ENCODE measurements at regions not wholly inside any gene's neighbourhood (a gene's known extent, or its start where the extent isn't known, plus 50 kb on each side); places are given as distances from the start of the nearest gene placed in this dataset.

DNA sequence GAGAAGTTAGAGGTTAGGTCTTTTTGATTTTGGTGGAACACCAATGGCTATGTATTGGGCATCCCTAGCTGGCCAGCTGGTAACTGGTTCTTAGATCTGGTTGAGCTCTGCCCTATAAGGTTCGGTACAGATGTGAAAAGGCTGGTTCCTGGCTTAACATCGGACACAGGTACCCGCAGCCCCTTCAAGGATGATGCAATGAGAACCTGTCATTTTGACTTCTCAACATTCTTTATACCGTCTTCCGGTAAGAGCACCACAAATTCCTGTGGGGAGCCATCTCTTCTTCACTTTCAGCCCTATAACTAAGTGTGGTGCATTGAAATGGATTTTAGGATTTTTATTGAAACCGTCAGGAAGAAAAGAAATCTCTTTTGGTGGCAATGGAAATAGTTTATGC lies 222.8 kb downstream of the ADAMTS9 start:
- H3K9me3 Mint-ChIP-seq: no peaks in the 10 kb centered on the region
- peaks cover 8% of the 10 kb centered on the region for H3K4me1 Mint-ChIP-seq
- H3K36me3 Mint-ChIP-seq: no peaks in the 10 kb centered on the region
- POLR2A ChIA-PET: no interaction called here
- no peak for ATAC-seq (ENCODE audit: low read depth)
- H3K27me3 Mint-ChIP-seq: peaks cover 2% of the 10 kb centered on the region
- DNase-seq: no peak
- no peak overlapping the region for H3K4me3 Mint-ChIP-seq
- no peak overlapping the region for H3K27ac Mint-ChIP-seq

DNA sequence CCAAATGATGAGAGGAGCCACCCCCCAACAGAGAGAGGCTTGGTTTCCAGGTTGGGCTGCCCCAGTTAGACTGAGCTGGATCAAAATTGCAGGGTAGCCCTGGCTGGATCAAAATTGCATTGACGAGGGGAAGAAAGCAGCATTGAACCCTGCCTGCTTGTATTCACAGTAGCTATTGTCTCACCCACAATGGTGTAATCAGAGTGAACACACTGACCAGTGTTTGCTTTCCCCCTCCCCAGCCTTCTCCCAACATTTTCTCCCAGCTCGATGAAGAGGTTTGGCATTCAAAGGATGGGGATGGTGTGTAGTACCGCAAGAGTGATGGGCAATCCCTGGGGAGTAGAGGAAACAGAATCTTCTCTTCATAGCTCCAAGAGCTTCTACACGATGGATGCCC lies 223.8 kb downstream of the ADAMTS9 start:
- peaks cover 8% of the 10 kb centered on the region for H3K4me1 Mint-ChIP-seq
- ATAC-seq (ENCODE audit: low read depth): no peak
- H3K9me3 Mint-ChIP-seq: no peaks in the 10 kb centered on the region
- no peak for DNase-seq
- no peak overlapping the region for H3K4me3 Mint-ChIP-seq
- no peaks in the 10 kb centered on the region for H3K27me3 Mint-ChIP-seq
- no peak overlapping the region for H3K27ac Mint-ChIP-seq
- POLR2A ChIA-PET: no interaction called here
- no peaks in the 10 kb centered on the region for H3K36me3 Mint-ChIP-seq

DNA sequence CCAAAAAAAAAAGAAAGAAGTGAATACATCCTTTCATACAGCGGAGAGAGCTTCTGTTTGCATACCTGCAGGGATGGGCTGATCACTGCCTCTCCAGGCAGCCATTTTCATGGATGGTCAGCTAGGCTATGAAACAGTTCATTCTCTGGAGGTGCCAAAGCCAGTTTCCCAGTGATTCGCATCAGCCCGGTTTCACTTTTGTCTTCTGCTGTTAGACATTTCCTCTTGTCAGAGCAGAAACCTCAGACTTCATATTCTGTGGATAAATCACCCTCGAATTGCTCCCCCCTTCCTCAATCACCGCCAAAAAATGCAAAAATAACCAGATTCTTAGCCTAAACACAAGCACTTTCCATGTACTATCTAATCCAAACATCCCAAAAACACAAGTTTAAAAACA lies 225.6 kb downstream of the ADAMTS9 start:
- Mint-ChIP-seq H3K4me3 (peak overlapping the region; percentile 54), H3K27ac (peak overlapping the region; percentile 60), H3K36me3 (no peaks in the 10 kb centered on the region), H3K4me1 (peaks cover 2% of the 10 kb centered on the region), H3K27me3 (no peaks in the 10 kb centered on the region), H3K9me3 (no peaks in the 10 kb centered on the region)
- DNase-seq (no peak), ATAC-seq (ENCODE audit: low read depth) (no peak)
- POLR2A ChIA-PET: no interaction called here

DNA sequence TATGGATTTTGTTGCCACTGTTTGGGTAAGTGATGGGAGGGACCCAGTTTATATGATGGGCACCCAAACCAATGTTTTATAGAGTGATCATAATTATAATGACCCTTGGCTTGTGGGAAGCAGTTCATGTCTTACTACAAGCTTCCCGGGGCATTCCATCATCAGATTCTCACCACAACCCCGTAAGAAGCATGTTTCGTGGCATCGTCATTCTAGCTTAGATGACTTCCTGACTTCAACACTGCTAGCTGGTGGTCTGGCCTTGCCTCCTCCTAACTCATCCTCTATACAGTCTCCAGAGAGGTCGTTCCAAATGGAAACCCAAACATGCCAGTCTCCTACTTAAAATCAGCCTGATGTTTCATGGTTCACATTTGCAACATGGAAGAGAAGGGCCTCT lies 226.9 kb downstream of the ADAMTS9 start:
- H3K4me3 Mint-ChIP-seq: no peak overlapping the region
- H3K36me3 Mint-ChIP-seq: no peaks in the 10 kb centered on the region
- H3K27ac Mint-ChIP-seq: no peak overlapping the region
- H3K4me1 Mint-ChIP-seq: peaks cover 2% of the 10 kb centered on the region
- peaks cover 6% of the 10 kb centered on the region for H3K27me3 Mint-ChIP-seq
- ATAC-seq (ENCODE audit: low read depth) (no peak), DNase-seq (no peak)
- POLR2A ChIA-PET: no interaction called here
- no peaks in the 10 kb centered on the region for H3K9me3 Mint-ChIP-seq

DNA sequence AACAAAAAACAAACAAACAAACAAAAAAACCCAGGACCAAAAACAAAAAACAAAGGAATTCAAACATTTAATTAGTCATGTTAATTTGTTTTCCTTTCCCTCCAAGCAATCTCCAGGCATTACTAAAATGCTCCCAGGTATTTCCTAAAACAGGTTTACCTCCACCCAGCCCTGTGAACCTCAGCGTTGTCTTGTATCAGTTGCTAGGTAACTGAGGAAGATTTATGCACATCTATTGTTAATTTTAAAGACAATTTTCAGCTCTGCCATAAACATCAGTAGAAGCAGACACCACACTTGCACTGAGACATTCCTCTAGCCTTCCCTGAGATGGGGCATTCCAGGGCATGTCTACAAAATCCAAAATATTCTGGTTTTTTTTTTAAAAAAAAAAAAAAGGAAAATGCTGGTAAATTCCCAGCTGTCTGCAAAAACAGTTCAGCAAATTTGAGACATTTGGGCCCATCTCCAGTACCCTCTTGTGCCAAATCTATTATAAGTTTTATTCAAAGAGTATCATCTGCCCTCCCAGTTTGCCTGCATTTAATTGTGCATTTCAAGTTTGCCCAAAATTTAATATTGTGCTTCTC lies 227.6 kb downstream of the ADAMTS9 start:
- Mint-ChIP-seq H3K4me3 (no peak overlapping the region), H3K36me3 (no peaks in the 10 kb centered on the region), H3K9me3 (no peaks in the 10 kb centered on the region), H3K4me1 (peaks cover 2% of the 10 kb centered on the region), H3K27ac (no peak overlapping the region), H3K27me3 (peaks cover 6% of the 10 kb centered on the region)
- DNase-seq (no peak), ATAC-seq (ENCODE audit: low read depth) (no peak)
- POLR2A ChIA-PET: no interaction called here

DNA sequence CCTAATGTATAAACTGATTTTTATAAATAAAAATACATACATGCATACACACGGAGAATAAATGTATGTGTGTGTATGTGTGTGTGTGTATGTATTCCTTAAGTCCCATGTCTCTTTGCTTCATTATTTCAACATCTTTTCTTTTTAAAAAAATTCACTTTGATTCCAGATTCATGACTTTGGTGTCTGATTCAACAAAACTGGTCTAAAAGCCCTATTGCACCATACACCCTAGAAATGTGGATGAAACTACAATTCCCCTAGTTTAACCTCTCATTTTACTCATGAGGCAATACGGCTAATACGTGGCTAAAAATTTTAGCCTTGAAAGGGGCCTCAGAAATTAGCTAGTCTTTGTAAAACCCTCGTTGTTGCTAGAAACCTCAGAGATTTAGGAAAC lies 228.1 kb downstream of the ADAMTS9 start:
- H3K27me3 Mint-ChIP-seq: peaks cover 6% of the 10 kb centered on the region
- POLR2A ChIA-PET: no interaction called here
- H3K36me3 Mint-ChIP-seq: no peaks in the 10 kb centered on the region
- H3K4me3 Mint-ChIP-seq: no peak overlapping the region
- peaks cover 2% of the 10 kb centered on the region for H3K4me1 Mint-ChIP-seq
- no peak for DNase-seq
- H3K9me3 Mint-ChIP-seq: no peaks in the 10 kb centered on the region
- no peak overlapping the region for H3K27ac Mint-ChIP-seq
- ATAC-seq (ENCODE audit: low read depth): no peak

DNA sequence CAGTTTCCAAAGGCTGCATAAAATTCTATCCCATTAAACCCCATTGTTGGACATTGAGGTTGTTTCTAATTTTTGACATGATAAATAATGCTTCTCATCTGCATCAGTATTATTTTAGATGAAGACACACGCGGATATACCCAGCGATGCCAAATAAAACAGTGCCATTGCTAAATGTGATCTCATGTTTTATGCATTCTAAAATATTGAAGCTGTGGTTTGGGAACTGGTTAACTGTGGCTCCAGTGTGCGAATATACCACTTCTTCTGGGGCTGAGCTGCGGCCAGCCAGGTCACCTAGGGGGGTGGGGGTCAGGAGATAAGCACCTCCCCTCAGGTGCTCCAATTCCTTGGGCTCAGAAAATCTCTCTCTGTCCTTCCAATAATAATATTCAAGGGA lies 230.0 kb downstream of the ADAMTS9 start:
- H3K36me3 Mint-ChIP-seq: no peaks in the 10 kb centered on the region
- no peak for ATAC-seq (ENCODE audit: low read depth)
- POLR2A ChIA-PET: no interaction called here
- peaks cover 2% of the 10 kb centered on the region for H3K4me1 Mint-ChIP-seq
- H3K4me3 Mint-ChIP-seq: no peak overlapping the region
- peaks cover 9% of the 10 kb centered on the region for H3K27me3 Mint-ChIP-seq
- DNase-seq: no peak
- H3K27ac Mint-ChIP-seq: no peak overlapping the region
- no peaks in the 10 kb centered on the region for H3K9me3 Mint-ChIP-seq

DNA sequence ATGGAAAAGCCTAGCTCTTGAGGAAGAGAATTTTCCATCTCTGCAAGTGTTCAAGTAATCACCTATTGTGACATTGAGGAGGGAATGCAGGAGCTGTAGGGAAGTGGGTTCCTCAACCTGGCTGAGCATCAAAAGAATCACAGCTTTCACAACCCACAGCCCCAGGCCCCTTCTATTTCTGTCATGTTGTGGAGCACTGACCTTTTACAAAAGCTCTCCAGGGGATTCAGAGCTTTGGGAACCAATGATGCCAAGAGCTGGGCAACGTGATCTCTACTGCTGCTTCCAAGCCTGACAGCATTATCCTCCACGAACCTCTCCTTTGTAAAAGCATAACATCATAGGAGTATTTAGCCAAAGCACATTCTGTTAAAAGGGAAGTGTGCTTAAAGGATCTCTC lies 231.1 kb downstream of the ADAMTS9 start:
- POLR2A ChIA-PET: no interaction called here
- Mint-ChIP-seq H3K4me3 (no peak overlapping the region), H3K9me3 (no peaks in the 10 kb centered on the region), H3K36me3 (no peaks in the 10 kb centered on the region), H3K4me1 (no peaks in the 10 kb centered on the region), H3K27ac (no peak overlapping the region), H3K27me3 (peaks cover 9% of the 10 kb centered on the region)
- DNase-seq (no peak), ATAC-seq (ENCODE audit: low read depth) (no peak)

DNA sequence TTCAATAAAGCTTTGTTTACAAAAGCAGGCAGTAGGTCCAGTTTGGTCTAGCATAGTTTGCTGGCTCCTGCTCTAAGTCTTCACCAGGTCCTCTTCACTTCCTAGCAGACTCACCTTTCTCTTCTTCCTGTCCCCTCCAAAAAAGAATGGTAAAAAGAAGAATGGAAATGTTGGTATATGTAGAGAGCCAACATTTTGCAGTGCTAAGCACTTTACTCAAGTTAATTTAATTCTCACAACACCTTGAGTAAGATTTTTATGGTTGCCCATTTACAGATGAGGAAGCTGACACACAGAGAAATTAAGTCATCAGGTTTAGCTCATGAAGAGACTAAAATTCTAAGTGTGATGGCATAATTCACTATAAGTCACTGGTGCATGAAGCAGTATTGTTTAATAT lies 230.1 kb upstream of the PRICKLE2 start:
- Mint-ChIP-seq H3K27ac (no peak overlapping the region), H3K4me1 (no peaks in the 10 kb centered on the region), H3K4me3 (no peak overlapping the region), H3K36me3 (no peaks in the 10 kb centered on the region), H3K27me3 (peaks cover 16% of the 10 kb centered on the region), H3K9me3 (no peaks in the 10 kb centered on the region)
- POLR2A ChIA-PET: no interaction called here
- DNase-seq (no peak), ATAC-seq (ENCODE audit: low read depth) (no peak)

DNA sequence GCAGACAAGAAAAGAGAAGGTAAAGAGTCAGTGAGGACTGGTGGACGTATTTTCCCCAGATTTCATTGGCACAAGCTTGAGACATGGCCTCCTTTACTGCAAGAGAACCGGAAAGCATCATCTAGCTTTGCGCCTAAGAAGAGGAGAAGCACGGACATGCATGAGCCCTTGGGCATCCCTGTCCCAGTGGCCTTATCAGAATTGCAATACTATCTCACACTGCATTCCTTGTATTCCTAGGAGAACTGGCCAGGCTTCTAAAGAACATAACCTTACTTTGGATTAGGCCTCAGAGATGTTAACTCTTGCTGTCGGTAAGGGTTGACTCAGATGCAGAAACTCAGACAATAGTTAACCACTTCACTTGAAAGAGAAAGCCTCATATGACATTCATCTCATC lies 229.5 kb upstream of the PRICKLE2 start:
- POLR2A ChIA-PET: no interaction called here
- no peak for DNase-seq
- Mint-ChIP-seq H3K4me3 (no peak overlapping the region), H3K27me3 (peaks cover 17% of the 10 kb centered on the region), H3K4me1 (no peaks in the 10 kb centered on the region), H3K36me3 (no peaks in the 10 kb centered on the region), H3K27ac (no peak overlapping the region), H3K9me3 (no peaks in the 10 kb centered on the region)
- no peak for ATAC-seq (ENCODE audit: low read depth)

DNA sequence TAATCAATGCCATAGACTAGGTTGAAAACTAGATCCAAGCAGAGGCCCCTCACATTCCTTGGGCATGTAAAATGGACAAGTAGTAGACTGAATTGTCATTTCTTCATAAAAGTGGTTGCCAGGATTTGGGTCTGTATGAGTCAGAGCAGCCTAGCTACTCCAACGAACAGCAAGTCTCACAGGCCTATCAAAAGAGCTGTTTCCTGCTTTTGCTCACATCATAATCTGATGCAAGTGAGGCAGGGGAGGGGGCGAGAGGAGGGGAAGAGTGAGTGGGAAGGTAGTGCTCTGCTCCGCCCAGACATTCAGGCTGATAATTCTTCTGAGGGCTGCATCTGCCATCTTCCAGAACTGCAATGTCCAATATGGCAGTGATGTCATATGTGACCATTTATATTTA lies 228.9 kb upstream of the PRICKLE2 start:
- H3K36me3 Mint-ChIP-seq: no peaks in the 10 kb centered on the region
- no peaks in the 10 kb centered on the region for H3K9me3 Mint-ChIP-seq
- ATAC-seq (ENCODE audit: low read depth): no peak
- no peak overlapping the region for H3K4me3 Mint-ChIP-seq
- no peak for DNase-seq
- no peaks in the 10 kb centered on the region for H3K4me1 Mint-ChIP-seq
- POLR2A ChIA-PET: no interaction called here
- H3K27ac Mint-ChIP-seq: no peak overlapping the region
- H3K27me3 Mint-ChIP-seq: peaks cover 18% of the 10 kb centered on the region

DNA sequence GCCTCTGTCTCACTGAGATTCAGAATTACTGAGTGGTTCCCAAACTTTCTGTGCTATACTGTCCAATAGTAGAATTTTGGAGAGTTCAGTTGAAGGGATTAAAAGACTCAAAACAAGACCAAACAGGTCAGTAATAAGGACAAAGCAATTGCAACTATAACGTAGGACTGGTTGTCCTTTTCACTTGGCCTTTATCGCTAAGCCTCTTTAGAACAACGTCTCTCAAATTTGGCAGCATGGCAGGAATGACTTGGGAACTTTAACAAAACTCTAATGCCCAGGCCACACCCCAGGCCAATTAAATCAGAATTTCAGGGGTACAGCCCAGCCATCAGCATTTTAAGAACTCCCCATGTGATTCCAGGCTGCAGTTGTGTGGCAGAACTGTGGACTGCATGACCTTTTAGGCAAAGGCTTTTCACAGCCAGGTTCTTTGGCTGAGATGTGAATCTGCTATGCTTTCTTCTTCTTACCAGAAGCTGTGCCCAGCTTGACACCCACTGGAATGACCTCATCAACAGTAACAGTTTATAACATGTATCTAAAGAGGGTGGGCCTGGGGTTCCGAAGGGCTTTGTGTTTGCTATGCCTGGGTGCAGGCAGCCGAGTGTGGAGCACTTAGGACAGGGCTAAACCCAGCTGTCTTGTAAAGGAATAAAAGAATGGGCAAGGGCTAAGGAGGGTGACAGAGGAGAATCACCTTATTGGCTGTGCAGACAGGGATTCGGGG lies 226.2 kb upstream of the PRICKLE2 start:
- H3K9me3 Mint-ChIP-seq: no peaks in the 10 kb centered on the region
- no peaks in the 10 kb centered on the region for H3K36me3 Mint-ChIP-seq
- POLR2A ChIA-PET: no interaction called here
- no peak overlapping the region for H3K27ac Mint-ChIP-seq
- no peak overlapping the region for H3K4me3 Mint-ChIP-seq
- H3K27me3 Mint-ChIP-seq: peaks cover 36% of the 10 kb centered on the region
- H3K4me1 Mint-ChIP-seq: no peaks in the 10 kb centered on the region
- no peak for DNase-seq
- ATAC-seq (ENCODE audit: low read depth): no peak

DNA sequence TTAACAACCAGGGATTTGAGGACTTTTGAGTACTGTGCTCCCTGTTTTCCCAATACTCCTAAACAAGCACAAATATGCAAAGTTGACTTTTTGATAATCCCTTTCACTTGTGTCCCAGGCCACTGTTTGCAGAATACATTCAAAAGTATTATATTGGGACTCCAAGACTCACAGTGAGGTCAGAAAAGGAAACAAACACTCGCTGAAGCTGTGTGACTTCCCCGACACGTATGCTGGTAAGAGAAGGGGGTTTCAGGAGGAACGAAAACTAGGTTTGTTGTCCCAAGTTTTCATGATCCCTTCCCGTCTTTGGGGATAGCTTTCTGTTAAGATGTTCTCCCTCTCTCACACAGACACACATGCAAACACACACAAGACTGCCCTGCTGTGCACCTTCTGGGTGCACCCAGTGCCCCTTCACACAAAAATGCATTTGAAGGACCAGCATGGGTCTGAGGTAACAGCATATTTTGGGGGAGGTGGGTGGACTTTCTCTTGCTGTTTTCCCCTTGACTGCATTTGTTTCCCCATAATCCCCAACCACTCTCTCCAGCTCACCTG lies 225.2 kb upstream of the PRICKLE2 start:
- H3K36me3 Mint-ChIP-seq: no peaks in the 10 kb centered on the region
- H3K9me3 Mint-ChIP-seq: no peaks in the 10 kb centered on the region
- DNase-seq: no peak
- H3K4me1 Mint-ChIP-seq: no peaks in the 10 kb centered on the region
- H3K27ac Mint-ChIP-seq: no peak overlapping the region
- ATAC-seq (ENCODE audit: low read depth): no peak
- H3K4me3 Mint-ChIP-seq: no peak overlapping the region
- POLR2A ChIA-PET: no interaction called here
- H3K27me3 Mint-ChIP-seq: peaks cover 45% of the 10 kb centered on the region

DNA sequence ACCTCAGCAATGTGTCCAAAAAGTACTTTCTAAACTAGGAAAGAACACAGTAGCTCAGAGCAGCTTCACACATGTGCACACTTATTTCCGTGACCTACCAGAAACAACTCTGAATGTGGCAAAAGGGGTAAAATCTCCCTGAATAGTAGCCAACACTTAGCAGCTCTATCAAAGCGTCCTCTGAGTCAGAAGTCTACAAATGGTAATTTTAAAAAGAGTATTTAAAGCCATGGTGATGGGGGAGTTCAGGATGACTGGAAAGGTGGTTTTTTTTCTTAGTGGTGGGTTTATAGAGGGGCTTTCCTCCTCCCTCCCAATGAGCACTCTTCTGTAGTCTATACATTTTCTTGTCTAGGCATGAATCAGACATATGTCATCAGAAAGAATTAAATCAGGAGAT lies 223.8 kb upstream of the PRICKLE2 start:
- peaks cover 53% of the 10 kb centered on the region for H3K27me3 Mint-ChIP-seq
- H3K9me3 Mint-ChIP-seq: no peaks in the 10 kb centered on the region
- no peak overlapping the region for H3K4me3 Mint-ChIP-seq
- POLR2A ChIA-PET: no interaction called here
- no peak for ATAC-seq (ENCODE audit: low read depth)
- no peak overlapping the region for H3K27ac Mint-ChIP-seq
- H3K36me3 Mint-ChIP-seq: no peaks in the 10 kb centered on the region
- DNase-seq: no peak
- peaks cover 1% of the 10 kb centered on the region for H3K4me1 Mint-ChIP-seq
